T-cell (primary cell): ENCODE measurements at regions not wholly inside any gene's neighbourhood (a gene's known extent, or its start where the extent isn't known, plus 50 kb on each side); places are given as distances from the start of the nearest gene placed in this dataset.

ENCODE experiments used
- ATAC-seq, 4 experiments: fragments of 200-7000 bp in 3 of 4; fragments of 150-1000 bp in 1 of 4; cut with Tn5 transposase; replicated peaks in 1 of 4; 1 replicate in 3 of 4; 2 replicates in 1 of 4; pipeline ENCODE4 v1.10.0; 2021; ENCODE audit warnings: moderate library complexity in 3 of 4, mild to moderate bottlenecking in 2 of 4, moderate number of reproducible peaks in 1 of 4
- CTCF ChIA-PET, 2 donors: fragments of 300-600 bp; sonication (Branson Sonifier 250); formaldehyde crosslinking; loops; one replicate each; lab custom pipeline; 2022; ENCODE audit warnings: antibody characterized with exemption in 2 of 2; lab: Charles Lee
- POLR2A ChIA-PET, 2 donors: fragments of 300-600 bp; sonication (Branson Sonifier 250); formaldehyde crosslinking; loops; one replicate each; lab custom pipeline; 2022; ENCODE audit warnings: antibody characterized with exemption in 2 of 2; lab: Charles Lee
- DNase-seq, 35 experiments: peaks; one replicate each; pipeline versions ENCODE4 v3.0.0 to v3.0.0-alpha.2; 2013 to 2023
- H3K27ac ChIP-seq: one replicate; pipeline ENCODE4 v1.5.1; 2013; ENCODE audit warnings: low read length
- H3K27me3 ChIP-seq, 2 experiments: replicated peaks in 1 of 2; 1 replicate in 1 of 2; 2 replicates in 1 of 2; pipeline versions ENCODE4 v1.6.1 to v1.7.0; 2013; ENCODE audit warnings: low read length in 1 of 2, mixed read lengths in 1 of 2; ENCODE audit not compliant: control insufficient read depth in 2 of 2, insufficient read depth in 2 of 2; ENCODE audit errors: extremely low read depth in 1 of 2
- H3K36me3 ChIP-seq, 2 donors: 1 replicate in 1 of 2; 2 replicates in 1 of 2; pipeline versions ENCODE4 v1.6.1 to v1.7.0; 2013; ENCODE audit warnings: low read length in 1 of 2; ENCODE audit not compliant: control insufficient read depth in 2 of 2, insufficient read depth in 1 of 2; ENCODE audit errors: extremely low read depth in 1 of 2
- H3K4me1 ChIP-seq, 2 experiments: 1 replicate in 1 of 2; 2 replicates in 1 of 2; pipeline versions ENCODE4 v1.6.1 to v1.7.0; 2013; ENCODE audit warnings: low read length in 2 of 2, mixed read lengths in 1 of 2; ENCODE audit not compliant: insufficient read depth in 2 of 2, control insufficient read depth in 1 of 2; ENCODE audit errors: extremely low read depth in 1 of 2
- H3K4me3 ChIP-seq, 2 donors: 1 replicate in 1 of 2; 2 replicates in 1 of 2; pipeline versions ENCODE4 v1.5.1 to v1.7.0; 2013; ENCODE audit warnings: mild to moderate bottlenecking in 2 of 2, low read length in 1 of 2, moderate library complexity in 1 of 2; ENCODE audit not compliant: control insufficient read depth in 1 of 2; ENCODE audit errors: extremely low read depth in 1 of 2
- H3K9me3 ChIP-seq: 2 replicates; pipeline ENCODE4 v1.7.0; 2013
- H3K27ac Mint-ChIP-seq, 2 donors: one replicate each; pipeline ENCODE4 v1.8.0; 2020 to 2021; ENCODE audit warnings: mild to moderate bottlenecking in 2 of 2, mixed read lengths in 2 of 2
- H3K27me3 Mint-ChIP-seq, 2 donors: one replicate each; pipeline ENCODE4 v1.8.0; 2021 to 2022; ENCODE audit warnings: mixed read lengths in 2 of 2
- H3K36me3 Mint-ChIP-seq: one replicate; pipeline ENCODE4 v1.8.0; 2021; ENCODE audit warnings: mixed read lengths
- H3K4me1 Mint-ChIP-seq, 3 donors: one replicate each; pipeline ENCODE4 v1.8.0; 2020 to 2022; ENCODE audit warnings: mixed read lengths in 3 of 3, mild to moderate bottlenecking in 1 of 3
- H3K4me3 Mint-ChIP-seq, 3 donors: one replicate each; pipeline ENCODE4 v1.8.0; 2020 to 2022; ENCODE audit warnings: mild to moderate bottlenecking in 3 of 3, mixed read lengths in 3 of 3, moderate library complexity in 3 of 3
- H3K9me3 Mint-ChIP-seq, 3 donors: one replicate each; pipeline ENCODE4 v1.8.0; 2020 to 2022; ENCODE audit warnings: mixed read lengths in 3 of 3
- WGBS: methylation state at CpG from one replicate; pipeline ENCODE4 v1.1.5; 2013; ENCODE audit warnings: missing lambda C conversion rate; ENCODE audit not compliant: insufficient coverage; 5-methylcytosine and 5-hydroxymethylcytosine counted together

- Histone ChIP-seq H3K36me3 (no peaks in the 10 kb centered on the region), H3K9me3 (no peaks in the 10 kb centered on the region), H3K4me3 (no peak overlapping the region), H3K27me3 (no peaks in the 10 kb centered on the region), H3K27ac (no peak overlapping the region), H3K4me1 (peaks cover 8 to 12% of the 10 kb centered on the region in 2 experiments)
- DNase-seq (no peak), ATAC-seq (no peak)
- Mint-ChIP-seq H3K4me1 (peaks cover 16 to 17% (median 16%) of the 10 kb centered on the region in 3 donors), H3K9me3 (peaks cover 0 to 5% (median 0%) of the 10 kb centered on the region in 3 donors), H3K27me3 (peaks cover 0 to 6% of the 10 kb centered on the region in 2 donors), H3K27ac (no peak overlapping the region), H3K4me3 (no peak overlapping the region), H3K36me3 (no peaks in the 10 kb centered on the region)
- CTCF ChIA-PET, result no interaction called here
- POLR2A ChIA-PET, result no interaction called here
- WGBS, result no CpG with 5 or more reads among the region's 2 CpGs
Observed at GRCh38 chr2:145410086-145410485, 890.2 kb upstream of the ZEB2 start.

DNA sequence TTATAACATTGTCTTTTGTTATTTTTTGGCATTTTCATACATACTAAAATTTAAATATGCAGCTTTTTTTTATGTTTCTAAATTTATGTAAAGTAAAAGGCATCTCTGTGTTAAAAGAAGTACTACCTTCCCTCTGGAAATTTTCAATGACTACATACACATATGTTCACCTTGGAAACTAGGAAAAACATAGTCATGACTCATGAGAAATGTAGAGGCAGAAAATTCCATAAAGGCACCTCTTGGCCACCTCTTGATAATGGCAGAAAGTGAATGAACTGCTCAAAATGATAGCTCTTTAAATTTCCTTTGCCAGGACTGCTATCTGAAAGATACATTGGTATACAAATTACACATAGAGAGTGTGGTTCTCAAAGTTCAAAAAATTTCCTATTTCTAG is 889.1 kb upstream of the ZEB2 start:
- ATAC-seq, result no peak

DNA sequence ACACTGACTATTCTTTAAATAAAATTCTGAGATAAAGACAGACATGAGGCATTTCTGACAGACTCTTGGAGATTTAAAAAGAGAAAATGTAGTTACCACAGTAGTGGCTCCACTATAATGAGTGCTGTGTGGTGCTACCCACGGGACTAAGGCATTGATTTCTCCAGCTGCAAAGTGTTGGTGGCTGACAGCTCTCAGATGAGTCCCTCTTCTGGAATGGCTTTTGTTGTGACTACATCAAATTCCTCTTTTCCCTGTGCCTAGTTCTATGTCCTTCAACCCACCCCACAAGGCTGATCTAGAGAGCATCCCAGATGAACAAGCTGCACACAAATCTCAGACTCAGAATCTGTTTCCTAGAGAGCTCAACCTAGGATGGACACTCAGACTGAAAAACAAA is 884.8 kb upstream of the ZEB2 start:
- no peaks in the 10 kb centered on the region for H3K4me1 Mint-ChIP-seq
- Histone ChIP-seq H3K9me3 (no peaks in the 10 kb centered on the region), H3K27me3 (no peaks in the 10 kb centered on the region), H3K36me3 (no peaks in the 10 kb centered on the region), H3K27ac (no peak overlapping the region), H3K4me1 (no peaks in the 10 kb centered on the region), H3K4me3 (no peak overlapping the region)
- ChIA-PET POLR2A (no interaction called here), CTCF (no interaction called here)
- H3K36me3 Mint-ChIP-seq, result no peaks in the 10 kb centered on the region
- ATAC-seq, result no peak
- H3K4me3 Mint-ChIP-seq, result no peak overlapping the region
- WGBS, result 83% methylated on average over 1 of the region's 1 CpG
- H3K27me3 Mint-ChIP-seq, result peaks cover 0 to 3% of the 10 kb centered on the region in 2 donors
- H3K27ac Mint-ChIP-seq, result no peak overlapping the region
- no peaks in the 10 kb centered on the region for H3K9me3 Mint-ChIP-seq
- DNase-seq, result no peak

More for the DNA sequence above, 889.1 kb upstream of the ZEB2 start:
- Histone ChIP-seq H3K27me3 (no peaks in the 10 kb centered on the region), H3K36me3 (no peaks in the 10 kb centered on the region), H3K27ac (no peak overlapping the region), H3K9me3 (no peaks in the 10 kb centered on the region), H3K4me1 (peaks cover 8 to 12% of the 10 kb centered on the region in 2 experiments), H3K4me3 (no peak overlapping the region)
- no peak for DNase-seq
- POLR2A ChIA-PET, result no interaction called here
- Mint-ChIP-seq H3K4me3 (no peak overlapping the region), H3K9me3 (peaks cover 0 to 2% (median 0%) of the 10 kb centered on the region in 3 donors), H3K27ac (no peak overlapping the region), H3K27me3 (peaks cover 0 to 6% of the 10 kb centered on the region in 2 donors), H3K36me3 (no peaks in the 10 kb centered on the region), H3K4me1 (peaks cover 16 to 17% (median 16%) of the 10 kb centered on the region in 3 donors)
- CTCF ChIA-PET, result no interaction called here

- H3K36me3 ChIP-seq, result no peaks in the 10 kb centered on the region
- H3K27ac Mint-ChIP-seq, result no peak overlapping the region
- WGBS, result 100% methylated on average over 2 of the region's 2 CpGs
- ChIA-PET CTCF (no interaction called here), POLR2A (no interaction called here)
- ATAC-seq (no peak), DNase-seq (no peak)
- H3K4me3 ChIP-seq, result no peak overlapping the region
- H3K9me3 ChIP-seq, result no peaks in the 10 kb centered on the region
- H3K27me3 Mint-ChIP-seq, result no peaks in the 10 kb centered on the region
- no peaks in the 10 kb centered on the region for H3K36me3 Mint-ChIP-seq
- no peaks in the 10 kb centered on the region for H3K9me3 Mint-ChIP-seq
- no peak overlapping the region for H3K4me3 Mint-ChIP-seq
- no peaks in the 10 kb centered on the region for H3K27me3 ChIP-seq
- H3K4me1 Mint-ChIP-seq, result no peaks in the 10 kb centered on the region
- H3K4me1 ChIP-seq, result no peaks in the 10 kb centered on the region
- H3K27ac ChIP-seq, result no peak overlapping the region
Observed at GRCh38 chr2:145402706-145403277, 882.9 kb upstream of the ZEB2 start.

DNA sequence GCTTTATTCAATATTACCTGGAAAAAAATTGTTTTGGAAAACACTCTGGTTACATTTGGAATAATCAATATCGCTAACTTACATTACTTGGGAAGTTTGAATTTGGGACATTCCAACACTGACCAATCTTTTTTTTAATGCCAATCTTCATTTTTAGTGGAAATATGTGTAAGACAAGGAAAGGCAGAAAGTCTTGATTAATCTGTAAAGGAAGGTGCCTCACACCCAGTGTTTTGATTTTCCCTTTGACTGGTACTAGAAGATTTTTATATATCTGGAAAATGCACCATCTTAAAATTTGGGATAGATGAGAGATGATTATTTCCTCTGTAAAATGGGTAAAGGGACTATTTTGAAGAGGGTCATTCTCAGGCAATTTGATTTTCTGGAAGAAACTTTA is 879.2 kb upstream of the ZEB2 start:
- no peaks in the 10 kb centered on the region for H3K9me3 Mint-ChIP-seq
- H3K27me3 ChIP-seq, result no peaks in the 10 kb centered on the region
- no peaks in the 10 kb centered on the region for H3K36me3 ChIP-seq
- no peak for DNase-seq
- POLR2A ChIA-PET, result no interaction called here
- no peak overlapping the region for H3K27ac Mint-ChIP-seq
- no peak overlapping the region for H3K27ac ChIP-seq
- no peaks in the 10 kb centered on the region for H3K4me1 Mint-ChIP-seq
- H3K4me3 ChIP-seq, result no peak overlapping the region
- H3K36me3 Mint-ChIP-seq, result no peaks in the 10 kb centered on the region
- WGBS, result no CpG with 5 or more reads among the region's 1 CpG
- no peaks in the 10 kb centered on the region for H3K27me3 Mint-ChIP-seq
- no peak overlapping the region for H3K4me3 Mint-ChIP-seq
- H3K4me1 ChIP-seq, result no peaks in the 10 kb centered on the region
- no peaks in the 10 kb centered on the region for H3K9me3 ChIP-seq
- ATAC-seq, result no peak
- CTCF ChIA-PET, result no interaction called here

GRCh38 chr2:145394181-145394580 is 874.3 kb upstream of the ZEB2 start:
- POLR2A ChIA-PET, result no interaction called here
- Histone ChIP-seq H3K27me3 (no peaks in the 10 kb centered on the region), H3K4me1 (no peaks in the 10 kb centered on the region), H3K27ac (no peak overlapping the region), H3K9me3 (no peaks in the 10 kb centered on the region), H3K36me3 (no peaks in the 10 kb centered on the region), H3K4me3 (no peak overlapping the region)
- no peaks in the 10 kb centered on the region for H3K36me3 Mint-ChIP-seq
- no CpG with 5 or more reads among the region's 3 CpGs for WGBS
- H3K4me3 Mint-ChIP-seq, result no peak overlapping the region
- H3K9me3 Mint-ChIP-seq, result no peaks in the 10 kb centered on the region
- DNase-seq, result no peak
- CTCF ChIA-PET, result no interaction called here
- no peaks in the 10 kb centered on the region for H3K27me3 Mint-ChIP-seq
- ATAC-seq, result no peak
- no peaks in the 10 kb centered on the region for H3K4me1 Mint-ChIP-seq
- no peak overlapping the region for H3K27ac Mint-ChIP-seq

- Histone ChIP-seq H3K27ac (no peak overlapping the region), H3K9me3 (no peaks in the 10 kb centered on the region), H3K36me3 (no peaks in the 10 kb centered on the region), H3K4me3 (no peak overlapping the region), H3K27me3 (no peaks in the 10 kb centered on the region), H3K4me1 (no peaks in the 10 kb centered on the region)
- CTCF ChIA-PET, result no interaction called here
- H3K27me3 Mint-ChIP-seq, result no peaks in the 10 kb centered on the region
- no peaks in the 10 kb centered on the region for H3K9me3 Mint-ChIP-seq
- no CpG with 5 or more reads among the region's 4 CpGs for WGBS
- ATAC-seq, result no peak
- H3K36me3 Mint-ChIP-seq, result no peaks in the 10 kb centered on the region
- H3K4me3 Mint-ChIP-seq, result no peak overlapping the region
- no peaks in the 10 kb centered on the region for H3K4me1 Mint-ChIP-seq
- no peak for DNase-seq
- no peak overlapping the region for H3K27ac Mint-ChIP-seq
- POLR2A ChIA-PET, result no interaction called here
Observed at GRCh38 chr2:145386973-145387372, 867.1 kb upstream of the ZEB2 start.
